ENCODE measurements at regions not wholly inside any gene's neighbourhood (a gene's known extent, or its start where the extent isn't known, plus 50 kb on each side); places are given as distances from the start of the nearest gene placed in this dataset.

DNA sequence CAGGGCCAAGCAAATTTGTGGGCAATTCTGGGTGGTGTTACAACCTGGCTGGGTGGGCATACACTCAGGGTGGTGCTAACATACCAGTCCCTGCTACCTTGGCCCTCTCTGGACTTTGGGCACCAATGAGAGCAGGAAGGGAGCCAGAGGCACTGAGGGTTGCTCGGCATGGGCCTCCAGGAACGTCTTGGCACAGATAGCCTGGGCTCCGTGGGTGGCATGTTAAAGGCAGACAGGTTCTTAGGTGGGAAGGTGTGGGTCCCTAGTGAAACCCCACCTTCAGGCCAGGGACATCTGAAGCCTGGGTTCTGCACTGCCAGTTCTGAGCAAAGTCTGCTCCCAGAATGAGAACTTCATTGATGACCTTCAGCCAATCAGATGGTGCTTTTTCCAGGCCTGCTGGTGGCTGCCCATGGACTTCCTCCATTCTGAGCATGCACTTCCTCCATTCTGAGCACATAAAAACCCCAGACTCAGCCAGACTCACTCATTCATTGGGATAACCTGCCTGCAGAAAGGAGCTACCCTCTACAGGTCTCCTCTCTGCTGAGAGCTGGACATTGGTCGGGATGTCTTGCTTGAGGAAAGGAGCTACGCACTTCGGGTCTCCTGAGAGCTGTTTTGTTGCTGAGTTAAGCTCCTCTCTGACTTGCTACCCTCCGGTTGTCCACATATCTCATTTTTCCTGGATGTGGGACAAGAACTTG is 2567.1 kb downstream of the PCDH9 start:
- Mint-ChIP-seq H3K4me1 (no peaks in the 10 kb centered on the region), H3K27me3 (ENCODE audit: low read depth, poor library complexity) (no peaks in the 10 kb centered on the region), H3K36me3 (ENCODE audit: low read depth) (no peaks in the 10 kb centered on the region), H3K9me3 (no peaks in the 10 kb centered on the region), H3K27ac (no peak overlapping the region), H3K4me3 (no peak overlapping the region)
- TF ChIP-seq CTCF (IDR thresholded peaks at IDR 0.05) = no peak
- no peak for DNase-seq

DNA sequence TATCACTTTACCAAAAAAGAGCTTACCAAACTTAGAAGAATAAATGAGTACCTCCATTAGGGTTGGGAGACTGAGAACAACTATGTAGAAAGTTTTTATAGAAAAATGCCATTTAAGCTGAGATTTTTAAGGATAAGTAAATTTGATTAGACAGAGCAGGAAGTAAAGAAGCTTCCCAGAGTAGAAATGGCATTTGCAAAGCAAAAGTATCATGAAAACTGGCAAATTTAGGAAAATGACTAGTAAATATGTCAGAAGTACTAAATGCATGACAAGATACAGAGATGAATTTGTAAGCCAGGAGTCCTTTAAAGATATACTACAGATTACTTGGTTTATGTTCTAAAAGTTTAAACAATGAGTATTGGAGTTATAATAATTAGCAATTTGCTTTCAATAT is 2581.8 kb downstream of the PCDH9 start:
- Mint-ChIP-seq H3K9me3 (no peaks in the 10 kb centered on the region), H3K4me3 (no peak overlapping the region), H3K4me1 (no peaks in the 10 kb centered on the region), H3K36me3 (ENCODE audit: low read depth) (no peaks in the 10 kb centered on the region), H3K27me3 (ENCODE audit: low read depth, poor library complexity) (peaks cover 3% of the 10 kb centered on the region), H3K27ac (no peak overlapping the region)
- DNase-seq = no peak
- no peak for TF ChIP-seq CTCF (IDR thresholded peaks at IDR 0.05)

GRCh38 chr13:64643066-64643465 is 2587.1 kb downstream of the PCDH9 start:
- no peak for TF ChIP-seq CTCF (IDR thresholded peaks at IDR 0.05)
- no peaks in the 10 kb centered on the region for H3K9me3 Mint-ChIP-seq
- DNase-seq = no peak
- H3K4me3 Mint-ChIP-seq = no peak overlapping the region
- H3K27ac Mint-ChIP-seq = no peak overlapping the region
- peaks cover 2% of the 10 kb centered on the region for H3K27me3 Mint-ChIP-seq (ENCODE audit: low read depth, poor library complexity)
- no peaks in the 10 kb centered on the region for H3K36me3 Mint-ChIP-seq (ENCODE audit: low read depth)
- H3K4me1 Mint-ChIP-seq = no peaks in the 10 kb centered on the region

- DNase-seq = no peak
Measured at GRCh38 chr13:64640002-64640401, 2590.1 kb downstream of the PCDH9 start.

GRCh38 chr13:64639206-64639605 is 2590.9 kb downstream of the PCDH9 start:
- no peaks in the 10 kb centered on the region for H3K9me3 Mint-ChIP-seq
- DNase-seq = no peak
- no peaks in the 10 kb centered on the region for H3K4me1 Mint-ChIP-seq

More at GRCh38 chr13:64640002-64640401, 2590.1 kb downstream of the PCDH9 start:
- Mint-ChIP-seq H3K4me3 (no peak overlapping the region), H3K9me3 (no peaks in the 10 kb centered on the region), H3K27me3 (ENCODE audit: low read depth, poor library complexity) (peaks cover 2% of the 10 kb centered on the region), H3K4me1 (no peaks in the 10 kb centered on the region), H3K36me3 (ENCODE audit: low read depth) (no peaks in the 10 kb centered on the region), H3K27ac (no peak overlapping the region)
- no peak for TF ChIP-seq CTCF (IDR thresholded peaks at IDR 0.05)

More at GRCh38 chr13:64639206-64639605, 2590.9 kb downstream of the PCDH9 start:
- no peak overlapping the region for H3K4me3 Mint-ChIP-seq
- peaks cover 6% of the 10 kb centered on the region for H3K27me3 Mint-ChIP-seq (ENCODE audit: low read depth, poor library complexity)
- TF ChIP-seq CTCF (IDR thresholded peaks at IDR 0.05) = no peak
- no peaks in the 10 kb centered on the region for H3K36me3 Mint-ChIP-seq (ENCODE audit: low read depth)
- H3K27ac Mint-ChIP-seq = no peak overlapping the region
